Neural crest cell (in vitro differentiated cells): ENCODE measurements at regions not wholly inside any gene's neighbourhood (a gene's known extent, or its start where the extent isn't known, plus 50 kb on each side); places are given as distances from the start of the nearest gene placed in this dataset.
A peak's percentile ranks its signal among the peaks of the same experiment; 100 is the strongest.

Experiments
- DNase-seq: peaks from one replicate; pipeline ENCODE4 v3.0.0; 2021; ENCODE audit warnings: low read depth, mixed read lengths, low spot score
- H3K27ac Mint-ChIP-seq: one replicate; pipeline ENCODE4 v1.8.0; 2021; ENCODE audit warnings: mild to moderate bottlenecking, mixed read lengths; ENCODE audit not compliant: unreplicated experiment
- H3K27me3 Mint-ChIP-seq: 2 replicates; pipeline ENCODE4 v1.8.0; 2021; ENCODE audit warnings: low read depth, mild to moderate bottlenecking, mixed read lengths
- H3K36me3 Mint-ChIP-seq: 2 replicates; pipeline ENCODE4 v1.8.0; 2021; ENCODE audit warnings: low read depth, mild to moderate bottlenecking, mixed read lengths
- H3K4me1 Mint-ChIP-seq: 2 replicates; pipeline ENCODE4 v1.8.0; 2021; ENCODE audit warnings: mixed read lengths
- H3K4me3 Mint-ChIP-seq: one replicate; pipeline ENCODE4 v1.8.0; 2021; ENCODE audit warnings: mild to moderate bottlenecking, mixed read lengths
- H3K9me3 Mint-ChIP-seq: 2 replicates; pipeline ENCODE4 v1.8.0; 2021; ENCODE audit warnings: mixed read lengths
- CTCF ChIP-seq: fragments of 200-600 bp; sonication (generic); conservative IDR thresholded peaks from 2 replicates; pipeline ENCODE4 v1.5.0; 2021; ENCODE audit warnings: antibody characterized with exemption, mild to moderate bottlenecking

GRCh38 chr6:88376768-88377387, 210.7 kb upstream of the CNR1 start:
- no peak for DNase-seq
- Mint-ChIP-seq H3K27me3 (no peaks in the 10 kb centered on the region), H3K4me1 (peaks cover 40% of the 10 kb centered on the region), H3K9me3 (no peaks in the 10 kb centered on the region), H3K27ac (peak overlapping the region; percentile 51), H3K4me3 (no peak overlapping the region), H3K36me3 (no peaks in the 10 kb centered on the region)
- TF ChIP-seq CTCF: no peak

- TF ChIP-seq CTCF: no peak
- no peaks in the 10 kb centered on the region for H3K27me3 Mint-ChIP-seq
- no peak overlapping the region for H3K4me3 Mint-ChIP-seq
- no peaks in the 10 kb centered on the region for H3K36me3 Mint-ChIP-seq
- H3K9me3 Mint-ChIP-seq: no peaks in the 10 kb centered on the region
- H3K4me1 Mint-ChIP-seq: peaks cover 36% of the 10 kb centered on the region
- no peak for DNase-seq
- H3K27ac Mint-ChIP-seq: no peak overlapping the region
Measured at GRCh38 chr6:88376197-88376596, 210.1 kb upstream of the CNR1 start.

- no peak overlapping the region for H3K4me3 Mint-ChIP-seq
- H3K9me3 Mint-ChIP-seq: no peaks in the 10 kb centered on the region
- H3K36me3 Mint-ChIP-seq: no peaks in the 10 kb centered on the region
- H3K4me1 Mint-ChIP-seq: peaks cover 20% of the 10 kb centered on the region
- no peak for TF ChIP-seq CTCF
- no peak for DNase-seq
- no peak overlapping the region for H3K27ac Mint-ChIP-seq
- no peaks in the 10 kb centered on the region for H3K27me3 Mint-ChIP-seq
Measured at GRCh38 chr6:88374553-88374952, 208.4 kb upstream of the CNR1 start.

- Mint-ChIP-seq H3K36me3 (no peaks in the 10 kb centered on the region), H3K27me3 (no peaks in the 10 kb centered on the region), H3K4me1 (no peaks in the 10 kb centered on the region), H3K9me3 (no peaks in the 10 kb centered on the region), H3K4me3 (no peak overlapping the region), H3K27ac (no peak overlapping the region)
- no peak for TF ChIP-seq CTCF
- DNase-seq: no peak
Measured at GRCh38 chr6:88371480-88371879, 205.3 kb upstream of the CNR1 start.

- Mint-ChIP-seq H3K27me3 (no peaks in the 10 kb centered on the region), H3K4me1 (no peaks in the 10 kb centered on the region), H3K9me3 (no peaks in the 10 kb centered on the region), H3K36me3 (no peaks in the 10 kb centered on the region), H3K27ac (no peak overlapping the region), H3K4me3 (no peak overlapping the region)
- no peak for DNase-seq
- no peak for TF ChIP-seq CTCF
Measured at GRCh38 chr6:88370127-88370710, 204.1 kb upstream of the CNR1 start.
